Testis (tissue), 2 donors: ENCODE measurements at regions not wholly inside any gene's neighbourhood (a gene's known extent, or its start where the extent isn't known, plus 50 kb on each side); places are given as distances from the start of the nearest gene placed in this dataset.

ENCODE experiments used
- CTCF ChIP-seq, 3 experiments: fragments of 450-650 bp in 2 of 3; fragments of 200-600 bp in 1 of 3; sonication (generic) in 1 of 3; IDR thresholded peaks; one replicate each; pipeline ENCODE4 v1.5.1; 2016 to 2019; ENCODE audit warnings: antibody characterized with exemption in 3 of 3, mild to moderate bottlenecking in 2 of 3, moderate library complexity in 1 of 3
- POLR2A ChIP-seq: fragments of 450-650 bp; IDR thresholded peaks from one replicate; pipeline ENCODE4 v1.6.1; 2017; ENCODE audit warnings: antibody characterized with exemption, mild to moderate bottlenecking, moderate library complexity

DNA sequence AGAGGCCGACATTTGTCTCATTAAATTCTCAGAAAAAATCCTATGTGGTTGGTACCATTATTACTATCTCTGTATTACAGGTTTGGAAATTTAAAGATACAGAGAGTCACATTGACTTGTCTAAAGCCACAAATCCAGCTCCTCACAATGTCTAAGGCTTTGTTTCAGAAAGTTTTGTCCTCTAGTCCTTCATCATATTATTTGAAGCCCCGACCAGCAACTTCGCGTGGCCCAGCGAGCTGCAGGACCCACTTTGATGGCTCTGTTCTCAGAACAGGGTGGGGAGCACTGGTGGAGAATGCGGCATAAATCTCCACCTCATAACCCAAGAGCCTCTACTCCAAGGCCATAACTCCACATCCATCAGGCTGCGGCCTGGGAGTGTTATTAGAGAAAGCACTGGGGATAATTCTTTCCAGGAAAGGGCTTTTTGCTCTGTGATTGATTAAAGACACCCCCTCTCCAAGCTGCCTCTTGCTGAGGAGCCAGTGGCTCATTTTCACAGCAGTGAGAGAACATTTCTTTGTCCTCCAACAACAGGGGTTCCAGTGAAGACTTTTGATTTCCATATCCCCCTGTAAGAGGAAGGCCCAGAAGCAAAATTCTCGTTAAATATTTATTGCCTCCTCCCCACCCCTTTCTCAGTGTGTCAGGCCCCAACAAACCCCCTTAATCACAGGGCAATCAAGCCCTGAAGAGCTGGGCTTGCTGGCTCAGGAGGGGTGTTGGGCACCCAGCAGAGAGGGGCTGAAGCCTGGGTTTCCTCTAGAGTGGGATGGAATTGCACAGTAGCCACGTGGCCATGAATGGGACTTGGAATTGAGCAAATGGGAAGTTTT is 113.7 kb upstream of the CDH11 start:
- TF ChIP-seq CTCF (IDR thresholded peaks at IDR 0.05) (no peak), POLR2A (no peak)
